NCI-H748 treated with DMSO at 0.1 percent for 48 hours (cell line): ENCODE measurements at regions not wholly inside any gene's neighbourhood (a gene's known extent, or its start where the extent isn't known, plus 50 kb on each side); places are given as distances from the start of the nearest gene placed in this dataset.
"Not testable (repeated sequence)": the region's sequence is repeated elsewhere in the genome, so short reads cannot be mapped to it uniquely, and the experiment has no call there.

Experiments
- DNase-seq: peaks from one replicate; lab custom pipeline; 2025; lab: John Stamatoyannopoulos, UW

GRCh38 chr15:60137711-60138396, 133.7 kb downstream of the FOXB1 start:
- DNase-seq = no peak

DNA sequence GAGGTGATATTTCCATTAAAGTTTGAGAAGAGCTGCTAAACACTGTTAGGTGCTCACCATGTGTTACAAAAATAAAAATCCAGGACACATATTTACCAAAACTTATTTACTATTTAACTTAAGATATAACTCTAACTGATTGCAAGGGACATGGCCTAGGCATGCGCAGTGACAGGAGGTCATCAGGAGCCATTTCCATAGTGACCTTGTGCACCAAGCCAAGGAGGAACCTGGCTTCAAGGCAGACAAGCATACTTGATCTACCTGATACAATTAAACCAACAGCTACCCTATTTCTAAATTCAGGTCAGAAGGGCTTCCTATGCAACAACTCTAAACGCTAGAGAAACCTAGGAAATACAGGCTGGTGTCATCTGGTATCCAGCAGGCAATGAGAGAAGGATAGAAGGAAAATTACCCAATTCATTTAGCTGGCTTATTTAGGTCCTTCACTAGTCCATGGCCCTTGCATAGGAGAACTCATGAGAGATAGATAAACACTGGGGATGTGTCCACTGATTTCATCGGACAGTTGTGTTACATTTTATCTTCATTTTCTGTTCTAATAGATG, 134.4 kb downstream of the FOXB1 start:
- no peak for DNase-seq

DNA sequence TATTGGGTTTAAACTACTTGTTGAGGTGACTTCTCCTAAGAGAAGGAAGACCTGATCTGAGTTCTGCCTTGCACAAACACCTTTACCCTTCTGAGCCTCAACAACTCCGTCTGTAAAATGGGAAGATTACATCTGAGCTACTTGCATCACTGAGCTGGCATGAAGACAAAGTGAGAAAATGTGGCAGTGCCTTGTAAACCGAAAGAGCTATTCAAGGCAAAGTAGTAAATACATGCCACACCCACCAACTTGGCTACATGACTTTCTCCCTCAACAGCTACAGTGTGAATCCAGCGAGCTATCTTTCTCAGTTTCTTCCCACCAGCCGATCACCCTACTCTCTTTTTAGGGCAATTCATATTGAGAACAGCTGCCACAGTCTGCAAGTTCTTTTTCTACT, 148.3 kb downstream of the FOXB1 start:
- DNase-seq = no peak

DNA sequence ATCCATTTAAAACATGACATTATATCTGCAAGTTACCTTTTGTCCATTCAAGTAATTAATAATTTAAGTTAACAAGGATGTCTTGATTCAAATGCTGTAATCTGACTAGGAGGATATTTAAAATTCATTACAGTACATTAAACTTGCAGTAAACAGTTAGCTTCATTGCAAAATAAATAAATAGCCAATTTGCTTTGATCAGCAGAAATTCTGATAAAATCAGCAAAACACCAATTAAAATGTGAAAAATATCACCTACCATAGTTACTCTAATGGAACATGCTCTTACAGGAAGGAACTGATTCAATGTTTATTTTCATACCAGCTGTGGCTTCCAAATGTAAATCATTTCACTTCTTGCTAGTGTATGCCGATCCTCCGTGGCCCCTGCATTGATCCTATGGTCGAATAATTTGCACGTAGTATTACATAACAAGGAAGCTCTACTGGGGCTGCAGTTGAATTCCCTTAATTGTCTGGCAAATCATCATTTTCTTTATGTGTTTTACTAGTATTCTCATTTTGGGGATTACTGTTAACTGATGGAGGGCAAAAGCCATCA, 150.7 kb downstream of the FOXB1 start:
- DNase-seq = no peak

DNA sequence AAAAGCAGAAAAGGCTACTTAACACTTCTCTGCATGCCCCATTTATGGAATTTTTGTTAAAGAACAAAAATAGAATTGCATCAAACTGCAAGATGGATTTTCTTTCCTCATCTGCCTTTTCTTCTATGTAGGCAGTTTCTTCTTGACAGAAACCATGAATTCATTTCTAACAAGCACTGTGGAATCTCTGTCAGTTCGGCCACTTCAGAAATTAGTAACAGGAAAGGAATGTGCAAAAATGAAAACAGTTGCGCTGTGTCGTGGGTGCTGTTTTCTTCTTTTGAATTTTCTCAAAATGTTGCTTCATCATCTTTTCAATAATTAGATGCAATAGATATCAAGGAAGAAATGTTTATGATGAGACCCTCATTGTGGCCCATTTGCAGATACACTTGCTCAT, 151.6 kb downstream of the FOXB1 start:
- DNase-seq = no peak

DNA sequence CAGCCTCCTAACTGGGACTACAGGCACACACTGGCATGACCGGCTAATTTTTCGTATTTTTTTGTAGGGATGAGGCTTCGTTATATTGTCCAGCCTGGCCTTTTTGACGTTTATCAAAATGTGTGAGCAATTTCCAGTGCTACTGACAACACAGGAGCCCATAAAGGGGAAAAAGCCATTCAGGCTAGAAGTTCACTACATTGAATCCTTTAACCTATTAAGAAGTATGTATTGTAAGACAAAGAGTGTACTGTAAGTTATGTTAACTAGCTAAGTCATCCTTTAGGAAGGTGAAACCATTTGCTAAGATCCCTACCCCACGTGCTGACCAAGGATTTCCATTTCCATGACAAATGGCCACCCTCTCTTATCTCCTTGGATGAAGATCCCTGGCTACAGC, 156.8 kb downstream of the FOXB1 start:
- DNase-seq = no peak

DNA sequence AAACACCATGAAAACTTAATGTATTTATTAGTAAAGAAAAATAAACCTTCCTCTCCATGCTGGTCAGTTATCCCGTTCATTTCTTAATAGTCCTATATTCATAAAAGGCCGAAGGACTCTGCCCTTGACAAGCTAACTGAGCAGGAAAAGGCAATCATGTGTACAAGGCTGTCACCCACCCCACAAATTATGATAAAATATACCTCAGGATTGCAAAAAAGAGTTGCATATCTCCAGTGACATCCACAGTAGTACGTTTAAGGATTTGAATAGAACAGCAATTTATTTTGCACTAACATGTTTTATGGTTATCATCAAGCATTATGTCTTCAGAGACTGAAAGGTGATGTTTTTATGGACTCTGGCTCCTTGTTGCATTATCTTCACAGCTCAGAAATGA, 157.6 kb downstream of the FOXB1 start:
- DNase-seq = no peak

DNA sequence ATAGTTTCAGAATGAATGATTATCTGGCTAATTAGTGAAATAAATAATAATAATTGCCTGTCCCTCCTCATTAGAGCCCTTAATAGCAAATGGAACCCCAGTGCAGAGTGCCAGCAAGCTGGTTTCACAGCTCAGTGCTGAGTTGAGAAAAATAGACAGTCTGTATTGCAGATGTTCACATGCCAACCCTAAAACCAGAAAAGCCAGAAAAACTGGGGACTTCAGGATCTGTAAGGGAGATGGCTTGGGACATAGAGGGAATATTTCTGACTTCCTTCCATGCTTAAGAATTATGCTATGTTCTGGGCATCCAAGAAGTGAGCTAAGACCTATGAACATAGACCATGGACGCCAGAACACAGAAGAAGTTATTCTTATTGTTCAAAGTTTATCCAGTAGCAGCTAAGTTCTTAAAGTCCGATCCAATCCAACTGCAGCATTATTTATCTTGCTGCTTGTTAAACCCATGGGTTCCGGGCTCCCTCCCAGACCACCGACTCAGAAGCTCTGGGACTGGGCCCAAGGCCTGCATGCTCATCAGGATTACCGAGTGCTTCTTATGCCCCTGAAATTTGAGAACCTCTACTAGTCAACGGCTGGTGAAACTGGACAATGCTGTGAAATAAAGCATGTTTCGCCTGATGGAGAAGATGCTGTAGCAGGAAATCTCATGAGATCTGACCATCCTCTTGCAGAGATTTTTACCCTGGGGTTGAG, 158.3 kb downstream of the FOXB1 start:
- no peak for DNase-seq

- no peak for DNase-seq
Observed at GRCh38 chr15:60162968-60163355, 158.9 kb downstream of the FOXB1 start.

GRCh38 chr15:60165111-60165510, 161.0 kb downstream of the FOXB1 start:
- DNase-seq = no peak

GRCh38 chr15:60172143-60172542, 168.0 kb downstream of the FOXB1 start:
- DNase-seq = no peak

- peak; percentile 2 for DNase-seq
Observed at GRCh38 chr15:60179786-60180391, 175.8 kb downstream of the FOXB1 start.

- not testable (repeated sequence) for DNase-seq
Observed at GRCh38 chr15:60181957-60182356, 177.8 kb downstream of the FOXB1 start.

GRCh38 chr15:60183366-60183765, 179.3 kb downstream of the FOXB1 start:
- no peak for DNase-seq

DNA sequence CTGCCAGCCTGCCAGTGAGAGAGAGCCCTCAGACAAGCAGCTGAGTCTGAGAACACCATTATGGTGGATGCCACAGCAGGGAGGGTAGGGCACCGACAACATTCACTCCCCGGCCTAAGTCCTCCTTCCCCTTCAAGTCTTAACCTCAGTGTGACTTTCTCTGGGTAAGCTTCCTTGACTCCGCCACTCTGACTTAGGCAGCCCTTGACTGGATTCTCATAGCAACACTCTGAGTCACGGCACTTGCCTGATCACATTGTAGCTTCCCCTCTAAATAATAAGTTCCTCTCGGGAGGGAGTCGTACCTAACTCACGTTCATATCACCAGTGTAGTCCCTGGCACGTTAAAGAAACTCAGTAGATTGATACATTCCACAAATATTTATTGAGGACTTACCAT, 180.5 kb downstream of the FOXB1 start:
- no peak for DNase-seq

DNA sequence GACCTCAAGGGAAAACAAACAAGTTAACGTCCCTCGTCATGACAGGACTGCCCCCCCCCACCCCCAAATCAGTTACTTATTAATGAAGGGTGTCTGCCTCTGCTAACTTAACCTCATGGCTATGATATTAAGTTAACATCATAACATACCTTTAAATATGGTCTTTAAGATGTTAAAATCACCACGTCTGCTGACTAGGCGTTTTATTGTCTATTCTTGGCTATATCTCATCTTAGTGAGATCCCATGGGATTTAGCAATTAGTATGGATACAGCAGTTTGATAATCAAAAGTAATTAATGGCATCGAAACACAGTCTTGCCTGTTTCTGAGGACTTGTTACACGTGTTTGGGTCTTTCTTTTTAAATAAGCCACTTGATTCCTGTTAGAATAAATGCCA, 186.9 kb downstream of the FOXB1 start:
- DNase-seq = no peak

DNA sequence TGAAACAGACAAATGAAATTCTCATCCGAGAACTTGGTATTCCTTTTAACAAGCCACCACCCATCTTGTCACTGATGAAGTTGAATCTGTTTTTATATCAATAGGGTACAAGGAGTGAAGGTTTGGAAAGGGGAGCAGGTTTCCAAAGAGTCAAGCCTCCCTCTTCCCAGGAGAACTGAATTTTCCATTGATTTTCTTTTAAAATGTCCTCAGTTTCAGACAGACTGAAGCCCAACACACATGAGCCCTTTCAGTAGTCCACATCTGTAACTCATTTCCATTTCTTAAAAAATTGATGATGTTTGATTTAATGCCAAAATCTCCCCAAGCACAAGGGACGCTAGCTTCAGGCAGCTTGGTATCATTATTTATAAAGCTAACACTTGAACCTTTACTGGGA, 187.7 kb downstream of the FOXB1 start:
- no peak for DNase-seq

GRCh38 chr15:60195611-60196010, 191.5 kb downstream of the FOXB1 start:
- no peak for DNase-seq

DNA sequence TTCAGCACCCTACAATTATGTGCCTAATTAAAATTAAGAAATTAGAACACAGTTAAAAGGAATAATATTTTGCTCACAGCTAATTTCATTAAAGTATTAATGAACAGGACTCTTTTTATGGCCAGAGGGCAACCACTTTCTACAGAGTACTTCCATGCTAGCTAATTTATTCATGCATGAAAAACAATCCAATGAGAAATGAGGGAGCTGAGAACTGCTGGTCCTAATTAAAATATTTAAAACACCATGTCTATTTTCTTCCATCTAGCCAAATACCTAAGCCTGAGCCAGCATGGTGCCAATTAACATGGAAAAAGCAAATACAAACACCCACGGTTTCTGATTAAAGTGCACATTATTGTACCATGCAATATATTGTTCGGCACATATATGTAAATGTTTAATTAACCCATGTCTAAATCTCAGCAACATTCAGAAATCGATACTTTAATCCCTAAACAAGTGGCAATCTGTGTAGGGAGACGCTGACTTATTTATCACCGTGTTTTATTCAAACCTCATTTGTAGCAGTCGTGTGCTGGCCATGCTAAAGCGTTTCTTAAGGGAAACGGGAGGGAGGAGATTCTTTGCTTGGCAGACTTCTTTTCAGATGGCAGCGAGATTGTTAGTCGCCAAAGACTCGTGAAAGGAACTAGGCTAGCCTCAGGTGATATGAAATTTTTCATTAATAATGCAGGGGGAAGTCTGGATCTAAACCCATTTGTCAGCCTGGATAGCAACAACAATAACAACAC, 193.5 kb downstream of the ANXA2 start:
- DNase-seq = peak; percentile 23

- no peak for DNase-seq
Observed at GRCh38 chr15:60208709-60209108, 189.1 kb downstream of the ANXA2 start.

DNA sequence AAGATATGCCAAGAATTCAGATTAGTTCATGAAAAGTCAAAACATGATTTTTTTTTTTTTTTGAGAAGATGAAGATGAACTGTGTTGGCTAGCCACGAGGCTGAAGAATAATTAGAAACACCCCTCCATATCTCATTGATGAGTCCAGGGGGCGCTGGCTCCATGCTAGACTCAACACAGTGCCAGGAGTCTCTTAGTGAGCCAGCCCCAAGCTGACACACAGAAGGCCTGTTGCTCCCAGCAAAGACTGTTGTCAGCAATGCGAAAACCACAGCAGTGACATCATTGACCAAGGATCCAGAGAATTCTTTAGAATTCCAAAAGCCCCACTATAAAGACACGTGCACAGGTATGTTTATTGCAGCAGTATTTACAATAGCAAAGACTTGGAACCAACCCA, 185.2 kb downstream of the ANXA2 start:
- DNase-seq = no peak

DNA sequence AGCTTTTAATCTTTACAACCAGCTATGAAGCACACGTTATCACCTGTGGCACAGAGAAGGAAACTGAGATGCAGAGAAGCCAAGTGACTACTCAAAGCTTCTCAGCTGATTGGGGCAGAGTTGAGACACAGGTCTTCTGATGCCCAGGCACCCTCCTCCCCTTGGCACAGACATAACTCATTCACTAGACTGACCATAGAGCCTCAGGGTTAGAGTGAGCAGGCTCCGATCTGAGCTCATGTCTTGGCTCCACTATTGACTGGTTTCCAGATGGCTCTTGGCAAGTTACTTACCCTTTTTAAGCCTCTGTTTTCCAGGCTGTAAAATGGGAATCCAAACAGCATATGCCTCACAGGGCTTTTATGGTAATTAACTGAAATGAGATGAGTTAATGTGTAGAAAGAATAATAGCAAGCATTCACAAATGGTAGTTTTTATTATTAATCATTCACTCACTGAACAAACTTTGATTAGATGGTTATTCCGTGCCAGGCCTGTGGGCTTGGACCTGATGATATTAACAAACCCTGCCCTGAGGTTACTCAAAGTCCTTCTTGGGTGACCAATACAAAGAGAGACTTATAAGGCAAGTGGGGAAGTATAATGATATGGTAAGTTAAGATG, 184.3 kb downstream of the ANXA2 start:
- DNase-seq = no peak
